PC-9 (cell line): ENCODE measurements at regions not wholly inside any gene's neighbourhood (a gene's known extent, or its start where the extent isn't known, plus 50 kb on each side); places are given as distances from the start of the nearest gene placed in this dataset.
A peak's percentile ranks its signal among the peaks of the same experiment; 100 is the strongest.

Experiments
- BruUV-seq: library from RNA; stranded (reverse); fragments of 400-500 nt; replicated peaks from 2 replicates; lab custom pipeline; 2021; lab: Mats Ljungman, UMichigan
- CTCF ChIA-PET: fragments of 300-600 bp; sonication (Branson Sonifier 250); formaldehyde crosslinking; loops from one replicate; lab custom pipeline; 2022; ENCODE audit warnings: antibody characterized with exemption; lab: Charles Lee
- POLR2A ChIA-PET: fragments of 300-600 bp; sonication (Branson Sonifier 250); formaldehyde crosslinking; loops from one replicate; lab custom pipeline; 2022; ENCODE audit warnings: antibody characterized with exemption; ENCODE audit not compliant: unreplicated experiment; lab: Charles Lee
- DNase-seq, 2 experiments: peaks; one replicate each; pipeline versions ENCODE4 v3.0.0 to v3.0.0-alpha.2; 2015 to 2022; ENCODE audit warnings: mixed read lengths in 1 of 2
- H2AFZ ChIP-seq: fragments of 200-600 bp; sonication (generic); 2 replicates; pipeline ENCODE4 v1.8.1; 2017; ENCODE audit warnings: antibody characterized with exemption
- H3F3A ChIP-seq: fragments of 200-600 bp; sonication (generic); 2 replicates; pipeline ENCODE4 v1.8.1; 2017; ENCODE audit warnings: antibody characterized with exemption, mild to moderate bottlenecking, low read depth; ENCODE audit not compliant: insufficient read depth
- H3K27ac ChIP-seq: fragments of 200-600 bp; sonication (generic); 2 replicates; pipeline ENCODE4 v1.6.1; 2016; ENCODE audit warnings: mixed run types
- H3K27me3 ChIP-seq: fragments of 200-600 bp; sonication (generic); 2 replicates; pipeline ENCODE4 v1.6.1; 2016; ENCODE audit warnings: low read depth, mixed run types; ENCODE audit not compliant: insufficient read depth
- H3K36me3 ChIP-seq: fragments of 200-600 bp; sonication (generic); 2 replicates; pipeline ENCODE4 v1.6.1; 2016; ENCODE audit warnings: low read depth, mixed run types
- H3K4me1 ChIP-seq: fragments of 200-600 bp; sonication (generic); replicated peaks from 2 replicates; pipeline ENCODE4 v1.6.1; 2016; ENCODE audit warnings: mixed run types; ENCODE audit not compliant: insufficient read depth
- H3K4me2 ChIP-seq: fragments of 200-600 bp; sonication (generic); 2 replicates; pipeline ENCODE4 v1.6.1; 2017; ENCODE audit warnings: mixed run types
- H3K4me3 ChIP-seq: fragments of 200-600 bp; sonication (generic); 2 replicates; pipeline ENCODE4 v1.6.1; 2016; ENCODE audit warnings: mixed run types
- H3K79me2 ChIP-seq: fragments of 200-600 bp; sonication (generic); 2 replicates; pipeline ENCODE4 v1.6.1; 2017; ENCODE audit warnings: low read depth, mixed run types
- H3K9me2 ChIP-seq: fragments of 200-600 bp; sonication (generic); 2 replicates; pipeline ENCODE4 v1.8.1; 2017; ENCODE audit warnings: mild to moderate bottlenecking; ENCODE audit not compliant: insufficient read depth
- H3K9me3 ChIP-seq: fragments of 200-600 bp; sonication (generic); 2 replicates; pipeline ENCODE4 v1.8.1; 2016; ENCODE audit warnings: low read depth; ENCODE audit not compliant: insufficient read depth
- H4K20me1 ChIP-seq: fragments of 200-600 bp; sonication (generic); 2 replicates; pipeline ENCODE4 v1.8.1; 2017; ENCODE audit not compliant: insufficient read depth
- CTCF ChIP-seq: fragments of 200-600 bp; sonication (generic); conservative IDR thresholded peaks from 2 replicates; pipeline ENCODE4 v1.6.1; 2017; ENCODE audit warnings: mixed run types, antibody characterized with exemption, mild to moderate bottlenecking, moderate library complexity
- EZH2 ChIP-seq: fragments of 200-600 bp; sonication (generic); IDR thresholded peaks from 2 replicates; pipeline ENCODE4 v1.8.0; 2017; ENCODE audit warnings: antibody characterized with exemption, low read depth
- intact Hi-C: fragments of 100-400 bp; cut with micrococcal nuclease; formaldehyde crosslinking; loops from one replicate; pipeline ENCODE4 v1.10.0; 2022; ENCODE audit not compliant: unreplicated experiment

GRCh38 chr1:198878566-198878965 is 239.7 kb downstream of the PTPRC start:
- peaks cover 12% of the 10 kb centered on the region for H3K4me1 ChIP-seq
- no peaks in the 10 kb centered on the region for H4K20me1 ChIP-seq
- no peaks in the 10 kb centered on the region for H3K79me2 ChIP-seq
- ChIA-PET POLR2A (no interaction called here), CTCF (no interaction called here)
- H3K4me3 ChIP-seq = no peak overlapping the region
- H3K4me2 ChIP-seq = no peak overlapping the region
- peaks cover 3% of the 10 kb centered on the region; the same call in 1 of the 2 replicates for H3K9me3 ChIP-seq
- TF ChIP-seq EZH2 = no peak
- no peak for TF ChIP-seq CTCF
- H3K27me3 ChIP-seq = no peaks in the 10 kb centered on the region
- H2AFZ ChIP-seq = no peak overlapping the region
- no peaks in the 10 kb centered on the region for H3K36me3 ChIP-seq
- no peaks in the 10 kb centered on the region; the same call in 1 of the 2 replicates for H3F3A ChIP-seq
- BruUV-seq = no TSS peak
- intact Hi-C loops = no loop called here
- no peak for DNase-seq
- no peak overlapping the region for H3K27ac ChIP-seq
- no peaks in the 10 kb centered on the region for H3K9me2 ChIP-seq

- no peak for TF ChIP-seq CTCF
- no peak for TF ChIP-seq EZH2
- intact Hi-C loops = no loop called here
- H3K27ac ChIP-seq = no peak overlapping the region
- H2AFZ ChIP-seq = no peak overlapping the region
- no peaks in the 10 kb centered on the region; the same call in 1 of the 2 replicates for H3F3A ChIP-seq
- H3K4me1 ChIP-seq = peaks cover 12% of the 10 kb centered on the region
- no peak overlapping the region for H3K4me3 ChIP-seq
- H4K20me1 ChIP-seq = no peaks in the 10 kb centered on the region
- H3K27me3 ChIP-seq = no peaks in the 10 kb centered on the region
- BruUV-seq = no TSS peak
- ChIA-PET CTCF (no interaction called here), POLR2A (no interaction called here)
- no peaks in the 10 kb centered on the region for H3K79me2 ChIP-seq
- H3K36me3 ChIP-seq = no peaks in the 10 kb centered on the region
- DNase-seq = no peak
- H3K9me2 ChIP-seq = no peaks in the 10 kb centered on the region
- no peak overlapping the region for H3K4me2 ChIP-seq
- peaks cover 3% of the 10 kb centered on the region; the same call in 1 of the 2 replicates for H3K9me3 ChIP-seq
Measured at GRCh38 chr1:198879711-198880306, 241.0 kb downstream of the PTPRC start.

GRCh38 chr1:198880397-198880796 is 241.6 kb downstream of the PTPRC start:
- Histone ChIP-seq H3K36me3 (no peaks in the 10 kb centered on the region), H3K4me3 (no peak overlapping the region), H4K20me1 (no peaks in the 10 kb centered on the region), H3K79me2 (no peaks in the 10 kb centered on the region), H3K9me2 (no peaks in the 10 kb centered on the region), H2AFZ (no peak overlapping the region), H3K4me1 (peaks cover 12% of the 10 kb centered on the region), H3K9me3 (peaks cover 3% of the 10 kb centered on the region; the same call in 1 of the 2 replicates), H3F3A (no peaks in the 10 kb centered on the region; the same call in 1 of the 2 replicates), H3K27ac (peak overlapping the region; percentile 82), H3K27me3 (no peaks in the 10 kb centered on the region), H3K4me2 (no peak overlapping the region)
- ChIA-PET POLR2A (no interaction called here), CTCF (no interaction called here)
- no peak for TF ChIP-seq CTCF
- no peak for TF ChIP-seq EZH2
- DNase-seq = no peak
- no TSS peak for BruUV-seq
- intact Hi-C loops = no loop called here
